Skeletal muscle tissue (tissue), 3 donors: ENCODE measurements at regions not wholly inside any gene's neighbourhood (a gene's known extent, or its start where the extent isn't known, plus 50 kb on each side); places are given as distances from the start of the nearest gene placed in this dataset.

Experiments
- H3K27ac ChIP-seq: one replicate; pipeline ENCODE4 v1.7.0; 2013; ENCODE audit warnings: mild to moderate bottlenecking, low read depth, low read length, inconsistent platforms
- H3K27me3 ChIP-seq, 3 donors: one replicate each; pipeline ENCODE4 v1.7.0; 2013; ENCODE audit warnings: low read length in 3 of 3; ENCODE audit not compliant: control insufficient read depth in 3 of 3, insufficient read depth in 3 of 3
- H3K36me3 ChIP-seq, 3 donors: one replicate each; pipeline ENCODE4 v1.7.0; 2013; ENCODE audit warnings: low read length in 3 of 3; ENCODE audit not compliant: control insufficient read depth in 3 of 3, insufficient read depth in 3 of 3
- H3K4me1 ChIP-seq, 3 donors: one replicate each; pipeline ENCODE4 v1.7.0; 2013; ENCODE audit warnings: low read length in 3 of 3, mild to moderate bottlenecking in 3 of 3; ENCODE audit not compliant: control insufficient read depth in 3 of 3, insufficient read depth in 3 of 3
- H3K4me3 ChIP-seq, 3 donors: one replicate each; pipeline ENCODE4 v1.7.0; 2013; ENCODE audit warnings: low read length in 3 of 3
- H3K9ac ChIP-seq, 3 donors: one replicate each; pipeline ENCODE4 v1.7.0; 2013; ENCODE audit warnings: low read length in 3 of 3, mild to moderate bottlenecking in 3 of 3, moderate library complexity in 2 of 3, low read depth in 1 of 3
- H3K9me3 ChIP-seq, 3 donors: one replicate each; pipeline ENCODE4 v1.7.0; 2013; ENCODE audit warnings: low read length in 3 of 3; ENCODE audit not compliant: control insufficient read depth in 3 of 3
- donor health status: Osteomylitis.

- Histone ChIP-seq H3K9ac (no peak overlapping the region), H3K36me3 (no peaks in the 10 kb centered on the region), H3K4me1 (no peaks in the 10 kb centered on the region), H3K27me3 (peaks cover 0 to 15% (median 5%) of the 10 kb centered on the region in 3 donors), H3K9me3 (no peaks in the 10 kb centered on the region), H3K4me3 (no peak overlapping the region), H3K27ac (no peak overlapping the region)
Observed at GRCh38 chr21:37967036-37967435, 50.8 kb upstream of the KCNJ6 start.

GRCh38 chr21:37968744-37969143 is 52.5 kb upstream of the KCNJ6 start:
- H3K36me3 ChIP-seq: no peaks in the 10 kb centered on the region
- no peak overlapping the region for H3K9ac ChIP-seq

GRCh38 chr21:37970548-37970947 is 54.3 kb upstream of the KCNJ6 start:
- Histone ChIP-seq H3K36me3 (no peaks in the 10 kb centered on the region), H3K27ac (no peak overlapping the region), H3K4me1 (no peaks in the 10 kb centered on the region), H3K27me3 (peaks cover 0 to 9% (median 9%) of the 10 kb centered on the region in 3 donors), H3K9me3 (no peaks in the 10 kb centered on the region), H3K9ac (no peak overlapping the region), H3K4me3 (no peak overlapping the region)

More at GRCh38 chr21:37968744-37969143, 52.5 kb upstream of the KCNJ6 start:
- Histone ChIP-seq H3K27me3 (peaks cover 0 to 18% (median 7%) of the 10 kb centered on the region in 3 donors), H3K27ac (no peak overlapping the region), H3K9me3 (no peaks in the 10 kb centered on the region), H3K4me3 (no peak overlapping the region), H3K4me1 (no peaks in the 10 kb centered on the region)

- Histone ChIP-seq H3K4me3 (no peak overlapping the region), H3K27me3 (peaks cover 0 to 9% (median 7%) of the 10 kb centered on the region in 3 donors), H3K36me3 (no peaks in the 10 kb centered on the region), H3K27ac (no peak overlapping the region), H3K4me1 (no peaks in the 10 kb centered on the region), H3K9ac (no peak overlapping the region), H3K9me3 (no peaks in the 10 kb centered on the region)
Observed at GRCh38 chr21:37971390-37971950, 55.2 kb upstream of the KCNJ6 start.

- Histone ChIP-seq H3K27me3 (peaks cover 0 to 10% (median 9%) of the 10 kb centered on the region in 3 donors), H3K4me1 (no peaks in the 10 kb centered on the region), H3K36me3 (no peaks in the 10 kb centered on the region), H3K9me3 (no peaks in the 10 kb centered on the region), H3K27ac (no peak overlapping the region), H3K9ac (no peak overlapping the region), H3K4me3 (no peak overlapping the region)
Observed at GRCh38 chr21:37974081-37974480, 57.8 kb upstream of the KCNJ6 start.

- Histone ChIP-seq H3K36me3 (no peaks in the 10 kb centered on the region), H3K4me1 (no peaks in the 10 kb centered on the region), H3K27ac (no peak overlapping the region), H3K9me3 (no peaks in the 10 kb centered on the region), H3K9ac (no peak overlapping the region), H3K4me3 (no peak overlapping the region), H3K27me3 (peaks cover 0 to 5% (median 5%) of the 10 kb centered on the region in 3 donors)
Observed at GRCh38 chr21:37982496-37983318, 66.5 kb upstream of the KCNJ6 start.

- H3K4me1 ChIP-seq: no peaks in the 10 kb centered on the region
- H3K4me3 ChIP-seq: no peak overlapping the region
- H3K27me3 ChIP-seq: peaks cover 0 to 5% (median 5%) of the 10 kb centered on the region in 3 donors
- H3K36me3 ChIP-seq: no peaks in the 10 kb centered on the region
- no peaks in the 10 kb centered on the region for H3K9me3 ChIP-seq
- no peak overlapping the region for H3K9ac ChIP-seq
- H3K27ac ChIP-seq: no peak overlapping the region
Observed at GRCh38 chr21:37983336-37984095, 67.3 kb upstream of the KCNJ6 start.

- peaks cover 0 to 5% (median 5%) of the 10 kb centered on the region in 3 donors for H3K27me3 ChIP-seq
- no peaks in the 10 kb centered on the region for H3K9me3 ChIP-seq
- no peak overlapping the region for H3K27ac ChIP-seq
Observed at GRCh38 chr21:37984416-37984815, 68.2 kb upstream of the KCNJ6 start.

GRCh38 chr21:37986000-37986399 is 69.7 kb upstream of the KCNJ6 start:
- Histone ChIP-seq H3K4me3 (no peak overlapping the region), H3K27ac (no peak overlapping the region), H3K4me1 (no peaks in the 10 kb centered on the region), H3K9me3 (no peaks in the 10 kb centered on the region), H3K9ac (no peak overlapping the region), H3K36me3 (no peaks in the 10 kb centered on the region), H3K27me3 (peaks cover 0 to 5% (median 5%) of the 10 kb centered on the region in 3 donors)

More at GRCh38 chr21:37984416-37984815, 68.2 kb upstream of the KCNJ6 start:
- no peak overlapping the region for H3K9ac ChIP-seq
- H3K4me1 ChIP-seq: no peaks in the 10 kb centered on the region
- H3K4me3 ChIP-seq: no peak overlapping the region
- H3K36me3 ChIP-seq: no peaks in the 10 kb centered on the region
